Pulmonary artery endothelial cell (primary cell): ENCODE measurements at regions not wholly inside any gene's neighbourhood (a gene's known extent, or its start where the extent isn't known, plus 50 kb on each side); places are given as distances from the start of the nearest gene placed in this dataset.

Source experiments
- DNase-seq: peaks from one replicate; pipeline ENCODE4 v3.0.0-alpha.2; 2011; ENCODE audit warnings: low read depth, low spot score

- no peak for DNase-seq
Observed at GRCh38 chr21:38937844-38938243, 132.1 kb downstream of the ETS2 start.

- no peak for DNase-seq
Observed at GRCh38 chr21:38937286-38937790, 131.6 kb downstream of the ETS2 start.

- DNase-seq, result no peak
Observed at GRCh38 chr21:38936240-38936639, 130.5 kb downstream of the ETS2 start.

- DNase-seq, result no peak
Observed at GRCh38 chr21:38933731-38934130, 128.0 kb downstream of the ETS2 start.

GRCh38 chr21:38931291-38931690 lies 125.6 kb downstream of the ETS2 start:
- DNase-seq, result no peak

GRCh38 chr21:38930853-38931252 lies 125.1 kb downstream of the ETS2 start:
- no peak for DNase-seq

GRCh38 chr21:38930066-38930465 lies 124.3 kb downstream of the ETS2 start:
- no peak for DNase-seq

GRCh38 chr21:38929652-38930051 lies 123.9 kb downstream of the ETS2 start:
- DNase-seq, result no peak

- no peak for DNase-seq
Observed at GRCh38 chr21:38929142-38929541, 123.4 kb downstream of the ETS2 start.

GRCh38 chr21:38927776-38928175 lies 122.0 kb downstream of the ETS2 start:
- no peak for DNase-seq

GRCh38 chr21:38925923-38926322 lies 120.2 kb downstream of the ETS2 start:
- DNase-seq, result no peak

GRCh38 chr21:38925478-38925877 lies 119.7 kb downstream of the ETS2 start:
- DNase-seq, result no peak

GRCh38 chr21:38924954-38925353 lies 119.2 kb downstream of the ETS2 start:
- DNase-seq, result no peak

- DNase-seq, result no peak
Observed at GRCh38 chr21:38923429-38923828, 117.7 kb downstream of the ETS2 start.

- no peak for DNase-seq
Observed at GRCh38 chr21:38922474-38923235, 116.9 kb downstream of the ETS2 start.

- DNase-seq, result no peak
Observed at GRCh38 chr21:38921511-38922251, 116.0 kb downstream of the ETS2 start.

- no peak for DNase-seq
Observed at GRCh38 chr21:38920631-38921398, 115.1 kb downstream of the ETS2 start.

GRCh38 chr21:38918607-38919346 lies 113.0 kb downstream of the ETS2 start:
- DNase-seq, result no peak

GRCh38 chr21:38917043-38917774 lies 111.5 kb downstream of the ETS2 start:
- no peak for DNase-seq

GRCh38 chr21:38916214-38916964 lies 110.7 kb downstream of the ETS2 start:
- no peak for DNase-seq
